K562 (cell line): ENCODE measurements at regions not wholly inside any gene's neighbourhood (a gene's known extent, or its start where the extent isn't known, plus 50 kb on each side); places are given as distances from the start of the nearest gene placed in this dataset.

Experiments
- ATAC-seq: fragments of 200-7000 bp; cut with Tn5 transposase; 3 replicates; pipeline ENCODE4 v1.9.1; 2020; ENCODE audit warnings: moderate library complexity
- BruUV-seq: library from RNA; stranded (reverse); fragments of 400-500 nt; replicated peaks from 2 replicates; lab custom pipeline; 2021; lab: Mats Ljungman, UMichigan
- CTCF ChIA-PET: fragments of 300-600 bp; formaldehyde crosslinking; extraction: SDS; loops from one replicate; lab custom pipeline; 2021; ENCODE audit warnings: low intra/inter-chr PET ratio; lab: Yijun Ruan, JAX
- POLR2A ChIA-PET: fragments of 300-600, 350-650 bp; sonication (Branson Sonifier 250); formaldehyde crosslinking; extraction: SDS; loops from one replicate; lab custom pipeline; 2021; ENCODE audit warnings: antibody characterized with exemption, inconsistent platforms; lab: Yijun Ruan, JAX
- DNase-seq, 4 experiments: peaks; one replicate each; pipeline versions ENCODE4 v3.0.0 to v3.0.0-alpha.2; 2011 to 2018; ENCODE audit warnings: low spot score in 3 of 4, mixed read lengths in 3 of 4; ENCODE audit errors: extremely low read depth in 1 of 4
- FAIRE-seq: peaks from 2 replicates; lab custom pipeline; 2011; peaks lifted over from hg19 to GRCh38; lab: Jason Lieb, UNC
- H2AFZ ChIP-seq: 2 replicates; pipeline ENCODE4 v1.6.0; 2011; ENCODE audit warnings: low read depth, low read length, control low read depth, inconsistent platforms
- H3K27ac ChIP-seq: fragments of 200-600 bp; 3 replicates; pipeline ENCODE4 v1.8.0; 2011; ENCODE audit warnings: low read depth, mild to moderate bottlenecking, control low read depth, inconsistent platforms, low read length, moderate library complexity, mixed read lengths; ENCODE audit errors: extremely low read depth
- H3K27me3 ChIP-seq, 2 experiments: fragments of 300-600 bp in 1 of 2; 2 replicates in 1 of 2; 3 replicates in 1 of 2; pipeline versions ENCODE4 v1.6.0 to v1.8.0; 2011; ENCODE audit warnings: inconsistent platforms in 2 of 2, low read length in 2 of 2, mild to moderate bottlenecking in 1 of 2, mixed read lengths in 1 of 2, moderate library complexity in 1 of 2; ENCODE audit not compliant: control insufficient read depth in 2 of 2, insufficient read depth in 2 of 2
- H3K36me3 ChIP-seq: fragments of 300-600 bp; 3 replicates; pipeline ENCODE4 v1.8.0; 2011; ENCODE audit warnings: mild to moderate bottlenecking, low read length, inconsistent platforms; ENCODE audit not compliant: control insufficient read depth, insufficient read depth
- H3K4me1 ChIP-seq, 2 experiments: fragments of 200-600 bp in 1 of 2; replicated peaks in 1 of 2; 2 replicates in 1 of 2; 3 replicates in 1 of 2; pipeline versions ENCODE4 v1.5.1 to v1.8.0; 2011; ENCODE audit warnings: inconsistent platforms in 2 of 2, low read length in 2 of 2, mild to moderate bottlenecking in 1 of 2, mixed read lengths in 1 of 2, moderate library complexity in 1 of 2; ENCODE audit not compliant: control insufficient read depth in 2 of 2, insufficient read depth in 2 of 2
- H3K4me2 ChIP-seq: 2 replicates; pipeline ENCODE4 v1.6.1; 2011; ENCODE audit warnings: low read length, control low read depth, inconsistent platforms, mixed read lengths; ENCODE audit not compliant: insufficient read depth
- H3K4me3 ChIP-seq: fragments of 200-600 bp; sonication (generic), shearing (Covaris generic); 2 replicates; pipeline ENCODE4 v1.5.1; 2016; ENCODE audit warnings: control low read depth, inconsistent platforms
- H3K79me2 ChIP-seq: fragments of 200-600 bp; 3 replicates; pipeline ENCODE4 v1.8.0; 2011; ENCODE audit warnings: low read length, inconsistent platforms; ENCODE audit not compliant: control insufficient read depth, insufficient read depth
- H3K9ac ChIP-seq, 2 experiments: 2 replicates each; pipeline versions ENCODE4 v1.6.0 to v1.6.1; 2011; ENCODE audit warnings: low read depth in 2 of 2, low read length in 2 of 2, control low read depth in 1 of 2, inconsistent platforms in 1 of 2, mild to moderate bottlenecking in 1 of 2, mixed read lengths in 1 of 2; ENCODE audit not compliant: insufficient read depth in 1 of 2
- H3K9me1 ChIP-seq: one replicate; pipeline ENCODE4 v1.6.0; 2011; ENCODE audit warnings: inconsistent platforms, mild to moderate bottlenecking, low read length, moderate library complexity; ENCODE audit not compliant: control insufficient read depth, insufficient read depth
- H3K9me3 ChIP-seq: replicated peaks from 2 replicates; pipeline ENCODE4 v1.5.1; 2011; ENCODE audit warnings: low read depth, low read length, inconsistent platforms; ENCODE audit not compliant: control insufficient read depth, insufficient read depth
- H4K20me1 ChIP-seq: replicated peaks from 2 replicates; pipeline ENCODE4 v1.6.1; 2011; ENCODE audit warnings: low read length, inconsistent platforms, mixed read lengths; ENCODE audit not compliant: control insufficient read depth, insufficient read depth
- DPF2 ChIP-seq: fragments of 450-650 bp; IDR thresholded peaks from 2 replicates; pipeline ENCODE4 v1.6.1; 2016
- ELF4 ChIP-seq: fragments of 450-650 bp; formaldehyde crosslinking; IDR thresholded peaks from 2 replicates; pipeline ENCODE4 v1.4.0; 2022; ENCODE audit warnings: missing genetic modification characterization
- HCFC1 ChIP-seq: IDR thresholded peaks from 2 replicates; pipeline ENCODE4 v1.6.1; 2012; ENCODE audit warnings: low read depth, low read length, improper control_type of control experiment
- HEY1 ChIP-seq: fragments of 250-450 bp; sonication (Bioruptor Pico); IDR thresholded peaks from 2 replicates; pipeline ENCODE4 v1.5.0; 2020; ENCODE audit warnings: mild to moderate bottlenecking, moderate library complexity, borderline replicate concordance
- LEF1 ChIP-seq: fragments of 450-650 bp; IDR thresholded peaks from 2 replicates; pipeline ENCODE4 v1.6.1; 2016; ENCODE audit warnings: mild to moderate bottlenecking
- MBD2 ChIP-seq: sonication (generic); IDR thresholded peaks from 2 replicates; pipeline ENCODE4 v1.6.1; 2016; ENCODE audit warnings: low read depth, borderline replicate concordance
- NFE2L1 ChIP-seq: fragments of 450-650 bp; IDR thresholded peaks from 2 replicates; pipeline ENCODE4 v1.6.1; 2016; ENCODE audit warnings: missing genetic modification characterization, low read depth, mild to moderate bottlenecking, missing compliant biosample characterization, moderate library complexity, borderline replicate concordance
- PRPF4 ChIP-seq: fragments of 200-400 bp; formaldehyde crosslinking; IDR thresholded peaks from one replicate; pipeline ENCODE4 v1.6.1; 2017; ENCODE audit warnings: low read length, low read depth, mild to moderate bottlenecking; ENCODE audit not compliant: insufficient read depth, poor library complexity, severe bottlenecking
- PURB ChIP-seq: sonication (generic); formaldehyde crosslinking; IDR thresholded peaks from 2 replicates; pipeline ENCODE4 v1.9.0; 2021; ENCODE audit warnings: low read depth, mild to moderate bottlenecking, missing genetic modification reagents
- RBM14 ChIP-seq: fragments of 200-400 bp; formaldehyde crosslinking; IDR thresholded peaks from 2 replicates; pipeline ENCODE4 v1.6.1; 2018; ENCODE audit warnings: low read depth, mild to moderate bottlenecking, low read length, moderate library complexity, borderline replicate concordance; ENCODE audit not compliant: insufficient read depth
- ZNF77 ChIP-seq: fragments of 250-450 bp; sonication (Bioruptor Pico); IDR thresholded peaks from 2 replicates; pipeline ENCODE4 v1.5.0; 2020
- WGBS: fragments of 100-300 bp; shearing (Covaris generic); methylation state at CpG from one replicate; pipeline ENCODE4 v1.1.6; 2016; ENCODE audit warnings: low coverage, mixed read lengths; ENCODE audit not compliant: insufficient coverage; ENCODE audit errors: missing lambda C conversion rate; 5-methylcytosine and 5-hydroxymethylcytosine counted together
- in situ Hi-C: fragments of 300-500 bp; cut with MboI; formaldehyde crosslinking; loops from 4 replicates; pipeline ENCODE4 v1.15.0; 2018; ENCODE audit warnings: inconsistent platforms, mixed read lengths
- intact Hi-C: fragments of 100-400 bp; cut with micrococcal nuclease; formaldehyde crosslinking; loops from 2 replicates; pipeline ENCODE4 v1.14.2; 2022
- TF ChIP-seq, protein P1 (sequence below), 2 experiments: fragments of 450-650 bp in 1 of 2; sonication (generic) in 1 of 2; formaldehyde crosslinking in 1 of 2; IDR thresholded peaks; 2 replicates each; pipeline versions ENCODE4 v1.7.1 to v1.9.0; 2016 to 2022; ENCODE audit warnings: inconsistent platforms in 1 of 2, mild to moderate bottlenecking in 1 of 2, missing genetic modification reagents in 1 of 2
- TF ChIP-seq, protein P2 (sequence below), 2 experiments: fragments of 450-650 bp; conservative IDR thresholded peaks; 2 replicates each; pipeline ENCODE4 v1.6.1; 2017; ENCODE audit warnings: mild to moderate bottlenecking in 2 of 2, moderate library complexity in 2 of 2

DNA sequence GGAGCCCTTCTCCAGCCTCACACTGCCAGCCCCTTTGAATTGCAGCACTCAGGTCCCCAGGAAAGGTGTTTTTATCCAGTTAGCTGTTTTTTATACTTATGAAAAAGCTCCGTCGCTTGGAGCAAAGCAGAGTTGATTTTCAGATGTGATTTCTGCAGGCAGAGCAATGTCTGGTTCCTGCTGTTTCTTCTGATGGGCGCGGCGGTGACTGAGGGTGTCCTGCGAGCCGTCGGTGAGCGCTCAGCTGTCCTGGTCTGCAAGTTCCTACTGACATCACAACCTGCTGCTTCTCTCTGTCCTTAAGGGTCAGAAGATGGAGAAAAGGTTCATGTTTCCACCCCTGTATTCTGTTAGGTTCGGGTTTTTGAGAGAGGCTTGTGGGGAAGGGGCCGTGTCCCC is 109.6 kb upstream of the FAM20C start:
- Histone ChIP-seq H3K27me3 (peaks cover 55 to 82% of the 10 kb centered on the region in 2 experiments), H3K79me2 (no peaks in the 10 kb centered on the region), H3K9ac (no peak overlapping the region), H2AFZ (no peak overlapping the region), H3K36me3 (no peaks in the 10 kb centered on the region), H3K27ac (no peak overlapping the region), H3K4me1 (peaks cover 0 to 26% of the 10 kb centered on the region in 2 experiments; a peak in 2 of 5 replicates), H3K4me2 (no peak overlapping the region), H4K20me1 (peaks cover 11% of the 10 kb centered on the region), H3K9me3 (no peaks in the 10 kb centered on the region), H3K4me3 (no peak overlapping the region), H3K9me1 (no peaks in the 10 kb centered on the region)
- 3% methylated on average over 11 of the region's 11 CpGs for WGBS
- in situ Hi-C loops (no loop called here), intact Hi-C loops (no loop called here)
- ChIA-PET CTCF (no interaction called here), POLR2A (interaction anchor here (0.6 to 1.0 kb wide), 2 partner anchors 37 to 151 kb away, joined by 3 read pairs; no protein-coding TSS in a partner anchor)
- BruUV-seq: no TSS peak
- ATAC-seq (no peak), FAIRE-seq (no peak), DNase-seq (no peak)
- TF ChIP-seq HEY1 (no peak), NFE2L1 (no peak), ZNF77 (CRISPR knock-in tag) (no peak), LEF1 (no peak), MBD2 (no peak), ELF4 (CRISPR knock-in tag) (no peak), PRPF4 (no peak), DPF2 (no peak), RBM14 (no peak), HCFC1 (no peak), PURB (CRISPR knock-in tag) (no peak)
- TF ChIP-seq, protein P1, sequence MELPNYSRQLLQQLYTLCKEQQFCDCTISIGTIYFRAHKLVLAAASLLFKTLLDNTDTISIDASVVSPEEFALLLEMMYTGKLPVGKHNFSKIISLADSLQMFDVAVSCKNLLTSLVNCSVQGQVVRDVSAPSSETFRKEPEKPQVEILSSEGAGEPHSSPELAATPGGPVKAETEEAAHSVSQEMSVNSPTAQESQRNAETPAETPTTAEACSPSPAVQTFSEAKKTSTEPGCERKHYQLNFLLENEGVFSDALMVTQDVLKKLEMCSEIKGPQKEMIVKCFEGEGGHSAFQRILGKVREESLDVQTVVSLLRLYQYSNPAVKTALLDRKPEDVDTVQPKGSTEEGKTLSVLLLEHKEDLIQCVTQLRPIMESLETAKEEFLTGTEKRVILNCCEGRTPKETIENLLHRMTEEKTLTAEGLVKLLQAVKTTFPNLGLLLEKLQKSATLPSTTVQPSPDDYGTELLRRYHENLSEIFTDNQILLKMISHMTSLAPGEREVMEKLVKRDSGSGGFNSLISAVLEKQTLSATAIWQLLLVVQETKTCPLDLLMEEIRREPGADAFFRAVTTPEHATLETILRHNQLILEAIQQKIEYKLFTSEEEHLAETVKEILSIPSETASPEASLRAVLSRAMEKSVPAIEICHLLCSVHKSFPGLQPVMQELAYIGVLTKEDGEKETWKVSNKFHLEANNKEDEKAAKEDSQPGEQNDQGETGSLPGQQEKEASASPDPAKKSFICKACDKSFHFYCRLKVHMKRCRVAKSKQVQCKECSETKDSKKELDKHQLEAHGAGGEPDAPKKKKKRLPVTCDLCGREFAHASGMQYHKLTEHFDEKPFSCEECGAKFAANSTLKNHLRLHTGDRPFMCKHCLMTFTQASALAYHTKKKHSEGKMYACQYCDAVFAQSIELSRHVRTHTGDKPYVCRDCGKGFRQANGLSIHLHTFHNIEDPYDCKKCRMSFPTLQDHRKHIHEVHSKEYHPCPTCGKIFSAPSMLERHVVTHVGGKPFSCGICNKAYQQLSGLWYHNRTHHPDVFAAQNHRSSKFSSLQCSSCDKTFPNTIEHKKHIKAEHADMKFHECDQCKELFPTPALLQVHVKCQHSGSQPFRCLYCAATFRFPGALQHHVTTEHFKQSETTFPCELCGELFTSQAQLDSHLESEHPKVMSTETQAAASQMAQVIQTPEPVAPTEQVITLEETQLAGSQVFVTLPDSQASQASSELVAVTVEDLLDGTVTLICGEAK (IDR thresholded peaks at IDR 0.05): no peak
- TF ChIP-seq, protein P1 (CRISPR knock-in tag; IDR thresholded peaks at IDR 0.05): no peak
- TF ChIP-seq, protein P2, sequence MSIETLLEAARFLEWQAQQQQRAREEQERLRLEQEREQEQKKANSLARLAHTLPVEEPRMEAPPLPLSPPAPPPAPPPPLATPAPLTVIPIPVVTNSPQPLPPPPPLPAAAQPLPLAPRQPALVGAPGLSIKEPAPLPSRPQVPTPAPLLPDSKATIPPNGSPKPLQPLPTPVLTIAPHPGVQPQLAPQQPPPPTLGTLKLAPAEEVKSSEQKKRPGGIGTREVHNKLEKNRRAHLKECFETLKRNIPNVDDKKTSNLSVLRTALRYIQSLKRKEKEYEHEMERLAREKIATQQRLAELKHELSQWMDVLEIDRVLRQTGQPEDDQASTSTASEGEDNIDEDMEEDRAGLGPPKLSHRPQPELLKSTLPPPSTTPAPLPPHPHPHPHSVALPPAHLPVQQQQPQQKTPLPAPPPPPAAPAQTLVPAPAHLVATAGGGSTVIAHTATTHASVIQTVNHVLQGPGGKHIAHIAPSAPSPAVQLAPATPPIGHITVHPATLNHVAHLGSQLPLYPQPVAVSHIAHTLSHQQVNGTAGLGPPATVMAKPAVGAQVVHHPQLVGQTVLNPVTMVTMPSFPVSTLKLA (conservative IDR thresholded peaks at IDR 0.05): no peak
